Activated T-cell treated with anti-CD3 and anti-CD28 coated beads for 48 hours (primary cell): ENCODE measurements at regions not wholly inside any gene's neighbourhood (a gene's known extent, or its start where the extent isn't known, plus 50 kb on each side); places are given as distances from the start of the nearest gene placed in this dataset.
"Not testable (repeated sequence)": the region's sequence is repeated elsewhere in the genome, so short reads cannot be mapped to it uniquely, and the experiment has no call there.

ENCODE experiments used
- DNase-seq: peaks from one replicate; pipeline ENCODE4 v3.0.0-alpha.2; 2020; ENCODE audit warnings: low read depth

- no peak for DNase-seq
These were observed 52.7 kb downstream of the KCNA5 start for GRCh38 chr12:5096241-5096924.

DNA sequence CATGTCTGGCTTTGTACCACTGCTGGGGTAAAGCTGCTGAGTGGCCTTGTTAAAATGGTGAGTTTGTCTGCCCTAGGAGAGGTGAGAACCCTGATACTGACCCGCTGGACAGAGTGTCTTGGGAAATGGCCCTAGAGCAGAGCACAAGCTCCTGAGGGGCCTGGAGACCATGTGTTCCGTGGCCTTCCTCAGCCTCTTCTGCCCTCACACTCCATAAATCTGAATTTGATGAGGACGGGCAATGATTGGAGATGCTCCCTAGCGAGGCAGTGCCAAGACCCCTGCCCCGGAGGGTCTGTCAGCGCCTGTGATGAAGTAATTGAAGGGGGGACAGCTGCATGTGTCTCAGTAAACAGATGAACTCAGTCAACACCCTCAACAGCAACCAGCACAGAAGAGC is 54.1 kb downstream of the KCNA5 start:
- DNase-seq: no peak

GRCh38 chr12:5099136-5099535 is 55.5 kb downstream of the KCNA5 start:
- DNase-seq: no peak

- DNase-seq: no peak
These were observed 55.9 kb downstream of the KCNA5 start for GRCh38 chr12:5099591-5099990.

- DNase-seq: no peak
These were observed 58.0 kb downstream of the KCNA5 start for GRCh38 chr12:5101686-5102085.

GRCh38 chr12:5102261-5102789 is 58.6 kb downstream of the KCNA5 start:
- no peak for DNase-seq

DNA sequence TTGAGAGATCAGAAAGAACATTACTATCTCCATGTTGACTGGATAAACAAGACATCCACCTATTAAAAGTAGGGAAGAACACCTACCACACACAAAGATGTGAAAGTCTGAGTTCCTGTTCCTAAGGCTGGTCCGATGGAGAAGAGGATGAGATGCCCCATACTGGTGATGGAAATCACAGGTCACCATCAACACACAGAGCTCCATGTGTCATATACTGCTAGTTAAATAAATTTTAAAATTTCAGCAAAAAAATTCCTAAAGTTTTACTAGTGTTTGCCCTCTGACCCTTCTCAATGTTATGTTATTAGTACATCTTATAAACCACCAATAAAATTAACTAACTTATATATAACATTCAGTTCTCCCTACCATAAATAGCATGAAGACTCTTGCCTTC is 59.1 kb downstream of the KCNA5 start:
- DNase-seq: no peak

DNA sequence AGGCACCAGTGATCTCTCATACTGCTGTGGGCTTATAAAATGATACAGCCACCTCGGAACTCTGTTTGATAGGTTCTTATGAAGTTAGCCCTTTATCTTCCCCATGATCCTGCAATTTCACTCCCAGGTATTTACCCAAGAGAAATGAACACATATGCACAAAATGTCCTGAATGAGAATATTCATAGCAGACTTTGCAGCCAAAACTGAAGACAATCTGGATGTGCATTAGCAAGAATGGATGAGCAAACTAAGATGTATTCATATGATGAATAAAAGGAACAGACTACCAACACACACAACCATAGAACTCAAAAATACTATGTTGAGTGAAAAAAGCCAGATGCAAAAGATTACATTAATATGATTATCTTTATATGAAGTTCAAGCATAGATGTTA is 66.7 kb downstream of the KCNA5 start:
- no peak for DNase-seq

DNA sequence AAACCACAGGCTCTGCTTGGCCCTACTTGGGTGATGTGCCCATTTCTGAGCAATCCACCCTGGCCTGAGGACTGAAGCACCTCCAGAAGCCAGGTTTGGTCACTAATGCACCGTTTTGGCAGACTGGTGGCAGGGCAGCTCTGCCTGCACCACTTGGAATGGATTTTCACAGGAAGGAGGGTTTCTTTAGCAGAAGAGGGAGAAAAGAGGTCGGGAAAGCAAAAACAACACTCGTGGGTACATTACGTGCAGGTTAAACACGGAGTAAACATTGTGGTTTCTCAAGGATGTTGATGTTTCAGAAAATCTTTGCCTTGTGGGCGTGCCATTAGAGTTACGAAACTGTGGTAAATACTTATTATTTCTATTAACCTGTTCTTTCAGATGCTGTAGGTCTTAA is 70.8 kb downstream of the KCNA5 start:
- no peak for DNase-seq

DNA sequence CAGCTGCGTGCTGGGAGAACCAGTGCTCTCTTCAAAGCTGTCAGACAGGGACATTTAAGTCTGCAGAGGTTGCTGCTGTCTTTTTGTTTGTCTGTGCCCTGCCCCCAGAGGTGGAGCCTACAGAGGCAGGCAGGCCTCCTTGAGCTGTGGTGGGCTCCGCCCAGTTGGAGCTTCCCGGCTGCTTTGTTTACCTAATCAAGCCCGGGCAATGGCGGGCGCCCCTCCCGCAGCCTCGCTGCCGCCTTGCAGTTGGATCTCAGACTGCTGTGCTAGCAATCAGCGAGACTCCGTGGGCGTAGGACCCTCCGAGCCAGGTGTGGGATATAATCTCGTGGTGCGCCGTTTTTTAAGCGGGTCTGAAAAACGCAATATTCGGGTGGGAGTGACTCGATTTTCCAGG is 78.1 kb downstream of the KCNA5 start:
- DNase-seq: not testable (repeated sequence)

- not testable (repeated sequence) for DNase-seq
These were observed 78.7 kb downstream of the KCNA5 start for GRCh38 chr12:5122256-5122831.

GRCh38 chr12:5123921-5124320 is 80.2 kb downstream of the KCNA5 start:
- DNase-seq: no peak

- DNase-seq: no peak
These were observed 80.7 kb downstream of the KCNA5 start for GRCh38 chr12:5124401-5124800.

DNA sequence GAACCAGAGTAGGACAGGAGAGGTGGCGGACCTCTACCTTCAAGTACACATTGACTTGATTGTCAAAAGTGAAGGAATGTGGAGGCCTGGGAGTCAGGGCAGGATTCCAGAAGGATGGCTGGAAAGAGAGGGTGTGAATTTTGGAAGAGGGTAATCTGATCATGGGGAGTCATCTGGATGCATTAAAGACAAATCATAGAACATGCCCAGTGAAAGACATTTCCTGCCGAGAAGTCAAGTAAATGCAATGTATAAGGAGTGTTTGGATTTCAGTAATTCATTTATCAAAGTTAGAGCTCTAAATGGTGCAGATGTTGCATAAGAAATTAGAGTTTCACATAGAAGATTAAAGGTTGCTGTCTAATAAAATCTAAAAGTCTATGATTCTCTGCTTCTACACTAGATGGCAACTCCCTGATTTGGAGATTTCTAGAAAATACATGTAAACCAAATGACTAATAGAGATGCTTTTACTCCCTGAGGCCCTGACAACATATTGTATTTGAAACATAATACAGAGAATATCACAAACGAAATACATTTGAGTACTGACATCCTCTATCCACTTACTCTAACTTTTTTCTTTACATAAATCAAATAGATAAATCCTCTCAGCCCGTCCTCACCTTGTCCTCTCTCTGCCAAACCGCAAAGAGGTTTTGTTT is 91.3 kb downstream of the KCNA5 start:
- no peak for DNase-seq

DNA sequence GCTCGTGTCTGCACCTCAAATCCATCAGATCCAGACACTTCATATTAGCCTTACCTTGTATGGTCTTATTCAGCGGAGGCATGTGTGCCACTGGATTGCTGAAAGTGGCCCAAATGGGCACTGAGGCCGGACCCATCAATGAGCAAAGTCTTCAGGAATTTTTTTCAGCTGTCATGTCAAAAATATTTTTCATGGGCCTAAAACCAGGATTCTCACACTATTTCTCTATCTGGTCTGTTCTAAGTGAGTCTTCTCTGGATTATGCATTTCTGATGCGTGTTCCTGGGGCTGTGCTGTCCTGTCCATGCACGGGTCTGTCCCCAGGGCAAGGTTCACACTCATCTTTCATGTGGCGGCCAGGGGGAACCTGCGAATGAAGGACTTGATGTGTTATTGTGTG is 94.6 kb downstream of the KCNA5 start:
- no peak for DNase-seq

DNA sequence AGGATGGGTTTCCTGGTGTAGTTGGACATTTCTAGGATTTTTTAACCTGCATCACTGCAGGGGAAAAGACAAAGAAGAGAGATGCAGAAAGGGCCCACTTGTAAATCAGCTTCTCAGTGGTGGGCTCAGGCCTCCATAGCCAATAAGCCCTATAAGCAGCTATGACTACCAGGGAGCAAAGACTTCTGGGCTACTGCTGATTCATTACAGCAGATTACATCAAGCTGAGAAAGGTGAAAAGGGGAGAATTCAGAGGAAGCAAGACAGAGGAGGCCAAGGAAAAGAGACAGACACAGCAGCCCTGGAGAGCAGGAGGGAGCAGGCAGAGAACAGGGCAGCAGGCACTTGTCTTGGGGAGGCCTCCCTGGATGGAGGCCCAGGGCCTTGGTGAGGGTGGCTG is 95.2 kb downstream of the KCNA5 start:
- DNase-seq: no peak

GRCh38 chr12:5139751-5140150 is 96.1 kb downstream of the KCNA5 start:
- DNase-seq: no peak

GRCh38 chr12:5140190-5140589 is 96.5 kb downstream of the KCNA5 start:
- DNase-seq: no peak

GRCh38 chr12:5148880-5149279 is 105.2 kb downstream of the KCNA5 start:
- no peak for DNase-seq

GRCh38 chr12:5154091-5154490 is 110.4 kb downstream of the KCNA5 start:
- DNase-seq: no peak

- no peak for DNase-seq
These were observed 112.2 kb downstream of the KCNA5 start for GRCh38 chr12:5155866-5156265.

DNA sequence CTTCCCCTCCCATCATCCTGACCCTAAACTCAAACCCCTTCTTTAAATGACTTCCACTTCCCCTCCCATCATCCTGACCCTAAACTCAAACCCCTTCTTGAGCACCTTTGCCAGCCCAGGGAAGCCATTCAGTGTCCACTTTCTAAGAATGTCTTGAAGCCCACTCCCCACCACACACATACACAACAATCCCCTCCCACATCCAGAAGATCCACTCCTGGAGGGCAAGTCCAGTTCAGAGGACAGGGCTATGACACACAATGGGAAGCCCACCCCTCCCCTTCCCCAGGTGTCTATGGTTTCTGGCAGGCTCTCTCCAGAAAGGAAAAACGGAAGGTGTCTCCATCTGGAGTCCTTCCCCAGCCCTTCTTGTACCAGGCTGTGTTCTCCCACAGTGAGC is 117.1 kb downstream of the KCNA5 start:
- no peak for DNase-seq

- DNase-seq: no peak
These were observed 120.0 kb downstream of the KCNA5 start for GRCh38 chr12:5163661-5164060.
